GM06990 (cell line): ENCODE measurements at regions not wholly inside any gene's neighbourhood (a gene's known extent, or its start where the extent isn't known, plus 50 kb on each side); places are given as distances from the start of the nearest gene placed in this dataset.
A peak's percentile ranks its signal among the peaks of the same experiment; 100 is the strongest.

Experiments
- DNase-seq: peaks from one replicate; pipeline ENCODE4 v3.0.0-alpha.2; 2011; ENCODE audit not compliant: insufficient read length; ENCODE audit errors: extremely low read depth
- H3K27me3 ChIP-seq: replicated peaks from 2 replicates; pipeline ENCODE4 v1.6.0; 2011; ENCODE audit warnings: low read length; ENCODE audit not compliant: control insufficient read depth, insufficient read depth
- H3K36me3 ChIP-seq: 2 replicates; pipeline ENCODE4 v1.5.1; 2011; ENCODE audit warnings: low read length; ENCODE audit not compliant: control insufficient read depth, insufficient read depth
- H3K4me3 ChIP-seq: replicated peaks from 2 replicates; pipeline ENCODE4 v1.5.1; 2011; ENCODE audit warnings: low read depth, mild to moderate bottlenecking, control low read depth, low read length
- CTCF ChIP-seq: IDR thresholded peaks from 2 replicates; pipeline ENCODE4 v1.5.1; 2011; ENCODE audit warnings: low read length, control low read depth, mild to moderate bottlenecking, inconsistent platforms; ENCODE audit not compliant: insufficient read depth, poor library complexity, severe bottlenecking

- no peaks in the 10 kb centered on the region for H3K36me3 ChIP-seq
- no peak for DNase-seq
- TF ChIP-seq CTCF = no peak
- H3K4me3 ChIP-seq = no peak overlapping the region
- H3K27me3 ChIP-seq = no peaks in the 10 kb centered on the region
These were observed 132.9 kb upstream of the TGFBR2 start for GRCh38 chr3:30473374-30474051.

- no peak for DNase-seq
- no peaks in the 10 kb centered on the region for H3K36me3 ChIP-seq
- no peak for TF ChIP-seq CTCF
- no peaks in the 10 kb centered on the region for H3K27me3 ChIP-seq
- no peak overlapping the region for H3K4me3 ChIP-seq
These were observed 132.0 kb upstream of the TGFBR2 start for GRCh38 chr3:30474371-30474770.

GRCh38 chr3:30475038-30475808, 131.2 kb upstream of the TGFBR2 start:
- no peak for TF ChIP-seq CTCF
- H3K4me3 ChIP-seq = no peak overlapping the region
- peak; percentile 15 for DNase-seq
- H3K36me3 ChIP-seq = no peaks in the 10 kb centered on the region
- H3K27me3 ChIP-seq = no peaks in the 10 kb centered on the region

- H3K4me3 ChIP-seq = no peak overlapping the region
- H3K36me3 ChIP-seq = no peaks in the 10 kb centered on the region
- DNase-seq = no peak
- no peak for TF ChIP-seq CTCF
- H3K27me3 ChIP-seq = no peaks in the 10 kb centered on the region
These were observed 130.6 kb upstream of the TGFBR2 start for GRCh38 chr3:30475809-30476178.

GRCh38 chr3:30476368-30477084, 129.9 kb upstream of the TGFBR2 start:
- no peak for TF ChIP-seq CTCF
- peak; percentile 20 for DNase-seq

More at GRCh38 chr3:30476368-30477084, 129.9 kb upstream of the TGFBR2 start:
- Histone ChIP-seq H3K27me3 (no peaks in the 10 kb centered on the region), H3K36me3 (no peaks in the 10 kb centered on the region), H3K4me3 (no peak overlapping the region)
